IMR-90 (cell line): ENCODE measurements at regions not wholly inside any gene's neighbourhood (a gene's known extent, or its start where the extent isn't known, plus 50 kb on each side); places are given as distances from the start of the nearest gene placed in this dataset.

Experiments used
- ATAC-seq: fragments of 200-7000 bp; cut with Tn5 transposase; 2 replicates; pipeline ENCODE4 v1.9.1; 2020; ENCODE audit warnings: low read depth, mild to moderate bottlenecking, moderate library complexity
- BruUV-seq: library from RNA; stranded (reverse); fragments of 400-500 nt; replicated peaks from 2 replicates; lab custom pipeline; 2021; lab: Mats Ljungman, UMichigan
- CTCF ChIA-PET: fragments of 300-600 bp; formaldehyde crosslinking; extraction: SDS; loops from one replicate; lab custom pipeline; 2021; ENCODE audit warnings: antibody characterized with exemption; lab: Yijun Ruan, JAX
- POLR2A ChIA-PET: fragments of 300-600 bp; sonication (Branson Sonifier 250); formaldehyde crosslinking; loops from one replicate; lab custom pipeline; 2022; ENCODE audit warnings: antibody characterized with exemption; ENCODE audit not compliant: unreplicated experiment; lab: Charles Lee
- DNase-seq: peaks from one replicate; pipeline ENCODE4 v3.0.0; 2013
- H2AFZ ChIP-seq: replicated peaks from 2 replicates; pipeline ENCODE3; 2013; ENCODE audit warnings: low read length, mild to moderate bottlenecking; ENCODE audit not compliant: poor library complexity
- H2AK5ac ChIP-seq: 2 replicates; pipeline ENCODE4 v1.6.1; 2013; ENCODE audit warnings: low read depth, low read length, inconsistent platforms
- H2AK9ac ChIP-seq: replicated peaks from 2 replicates; pipeline ENCODE3; 2013; ENCODE audit warnings: mild to moderate bottlenecking, low read depth, low read length, moderate library complexity; ENCODE audit not compliant: poor library complexity
- H2BK120ac ChIP-seq: 2 replicates; pipeline ENCODE4 v1.6.1; 2013; ENCODE audit warnings: low read depth, low read length, inconsistent platforms
- H2BK15ac ChIP-seq: 3 replicates; pipeline ENCODE4 v1.6.1; 2013; ENCODE audit warnings: low read depth, low read length, inconsistent platforms
- H2BK20ac ChIP-seq: 2 replicates; pipeline ENCODE4 v1.6.1; 2013; ENCODE audit warnings: low read depth, mild to moderate bottlenecking, inconsistent platforms, low read length, moderate library complexity
- H2BK5ac ChIP-seq: 2 replicates; pipeline ENCODE4 v1.6.1; 2013; ENCODE audit warnings: mild to moderate bottlenecking, low read depth, low read length, inconsistent platforms; ENCODE audit not compliant: poor library complexity, severe bottlenecking
- H3K14ac ChIP-seq: replicated peaks from 2 replicates; pipeline ENCODE4 v1.6.1; 2013; ENCODE audit warnings: low read depth, low read length, inconsistent platforms
- H3K18ac ChIP-seq: 2 replicates; pipeline ENCODE4 v1.6.1; 2013; ENCODE audit warnings: low read depth, low read length, control low read depth
- H3K23ac ChIP-seq: 2 replicates; pipeline ENCODE4 v1.6.1; 2013; ENCODE audit warnings: low read depth, low read length, inconsistent platforms
- H3K27ac ChIP-seq: 2 replicates; pipeline ENCODE4 v1.5.1; 2013; ENCODE audit warnings: mild to moderate bottlenecking, control low read depth, low read length; ENCODE audit not compliant: insufficient read depth
- H3K27me3 ChIP-seq: 2 replicates; pipeline ENCODE4 v1.6.1; 2013; ENCODE audit warnings: low read length; ENCODE audit not compliant: control insufficient read depth, insufficient read depth
- H3K36me3 ChIP-seq: 2 replicates; pipeline ENCODE4 v1.6.1; 2013; ENCODE audit warnings: low read length, mixed read lengths; ENCODE audit not compliant: control insufficient read depth, insufficient read depth
- H3K4ac ChIP-seq: 2 replicates; pipeline ENCODE4 v1.6.1; 2013; ENCODE audit warnings: low read depth, low read length, inconsistent platforms
- H3K4me1 ChIP-seq: 2 replicates; pipeline ENCODE4 v1.6.1; 2013; ENCODE audit warnings: low read length, mixed read lengths; ENCODE audit not compliant: control insufficient read depth, insufficient read depth
- H3K4me2 ChIP-seq: 2 replicates; pipeline ENCODE4 v1.6.1; 2013; ENCODE audit warnings: low read depth, mild to moderate bottlenecking, control low read depth, low read length, moderate library complexity
- H3K4me3 ChIP-seq: 2 replicates; pipeline ENCODE4 v1.5.1; 2013; ENCODE audit warnings: low read depth, mild to moderate bottlenecking, control low read depth, low read length, moderate library complexity; ENCODE audit not compliant: insufficient read depth
- H3K56ac ChIP-seq: 2 replicates; pipeline ENCODE4 v1.6.1; 2013; ENCODE audit warnings: low read length, inconsistent platforms; ENCODE audit not compliant: insufficient read depth; ENCODE audit errors: extremely low read depth
- H3K79me1 ChIP-seq, 2 experiments: 2 replicates each; pipeline ENCODE4 v1.6.1; 2013; ENCODE audit warnings: low read length in 2 of 2, inconsistent platforms in 1 of 2, low read depth in 1 of 2
- H3K9ac ChIP-seq: 2 replicates; pipeline ENCODE4 v1.6.1; 2013; ENCODE audit warnings: low read depth, low read length, control low read depth
- H3K9me1 ChIP-seq: 2 replicates; pipeline ENCODE4 v1.6.1; 2013; ENCODE audit warnings: low read length, inconsistent platforms; ENCODE audit not compliant: insufficient read depth
- H3K9me3 ChIP-seq: 2 replicates; pipeline ENCODE4 v1.6.1; 2013; ENCODE audit warnings: low read length; ENCODE audit not compliant: control insufficient read depth, insufficient read depth
- H4K20me1 ChIP-seq: 2 replicates; pipeline ENCODE4 v1.6.1; 2013; ENCODE audit warnings: low read length, inconsistent platforms; ENCODE audit not compliant: insufficient read depth
- H4K5ac ChIP-seq: 2 replicates; pipeline ENCODE4 v1.6.1; 2013; ENCODE audit warnings: mild to moderate bottlenecking, low read depth, low read length, control low read depth
- H4K8ac ChIP-seq, 2 experiments: 2 replicates each; pipeline ENCODE4 v1.6.1; 2013; ENCODE audit warnings: low read depth in 2 of 2, low read length in 2 of 2, control low read depth in 1 of 2, inconsistent platforms in 1 of 2
- H4K91ac ChIP-seq: 2 replicates; pipeline ENCODE4 v1.6.1; 2013; ENCODE audit warnings: low read depth, low read length, inconsistent platforms; ENCODE audit not compliant: insufficient read depth
- CEBPB ChIP-seq: IDR thresholded peaks from 2 replicates; pipeline ENCODE4 v1.6.1; 2012; ENCODE audit warnings: low read depth, low read length, improper control_type of control experiment
- RAD21 ChIP-seq: IDR thresholded peaks from 2 replicates; pipeline ENCODE4 v1.6.1; 2012; ENCODE audit warnings: low read length, improper control_type of control experiment
- WGBS, 2 experiments: methylation state at CpG; one replicate each; pipeline versions ENCODE4 v1.1.5 to v1.1.7; 2013; ENCODE audit warnings: missing lambda C conversion rate in 2 of 2; ENCODE audit not compliant: insufficient read length in 1 of 2; ENCODE audit errors: extremely low coverage in 2 of 2; 5-methylcytosine and 5-hydroxymethylcytosine counted together
- dilution Hi-C: fragments of 300-500 bp; cut with HindIII; formaldehyde crosslinking; loops from one replicate; pipeline ENCODE4 v1.14.3; 2018; ENCODE audit warnings: low sequenced_read_pairs; ENCODE audit not compliant: unreplicated experiment
- in situ Hi-C: fragments of 300-500 bp; cut with MboI; formaldehyde crosslinking; loops from 3 replicates; pipeline ENCODE4 v1.14.3; 2019; ENCODE audit warnings: low sequenced_read_pairs, inconsistent platforms, mixed read lengths
- intact Hi-C: fragments of 100-400 bp; cut with micrococcal nuclease; formaldehyde crosslinking; loops from 2 replicates; pipeline ENCODE4 v1.10.0; 2022

DNA sequence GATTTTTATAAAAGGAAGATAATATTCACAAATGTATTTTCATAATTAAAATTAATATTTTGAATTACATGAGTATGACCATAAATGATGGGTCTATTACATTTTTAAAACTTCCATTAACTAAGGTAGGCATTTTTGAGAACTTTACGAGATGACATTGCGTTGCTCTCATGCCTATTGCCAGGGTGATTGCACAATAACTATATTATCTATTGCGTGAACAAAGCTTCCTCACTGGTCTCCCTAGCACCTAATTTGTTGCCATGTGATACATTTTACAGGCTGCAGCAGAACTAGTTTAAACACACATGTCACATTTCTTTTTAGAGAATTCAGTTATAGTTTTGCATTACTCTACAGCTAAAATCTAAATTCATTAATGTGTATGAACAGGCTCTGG lies 289.7 kb upstream of the GRID2 start:
- ChIA-PET POLR2A (no interaction called here), CTCF (no interaction called here)
- H4K20me1 ChIP-seq = no peaks in the 10 kb centered on the region
- H3K79me1 ChIP-seq = no peaks in the 10 kb centered on the region
- no peak overlapping the region for H3K56ac ChIP-seq
- TF ChIP-seq CEBPB = peak; percentile 83
- TF ChIP-seq RAD21 = no peak
- no peak overlapping the region for H3K4ac ChIP-seq
- H4K8ac ChIP-seq = no peak overlapping the region
- H2BK20ac ChIP-seq = no peak overlapping the region
- H2AFZ ChIP-seq = no peak overlapping the region
- no peak overlapping the region for H3K23ac ChIP-seq
- H2AK5ac ChIP-seq = no peak overlapping the region
- in situ Hi-C loops = no loop called here
- no CpG with 5 or more reads among the region's 3 CpGs for WGBS, 2 experiments
- H2BK5ac ChIP-seq = no peak overlapping the region
- H3K9me3 ChIP-seq = no peaks in the 10 kb centered on the region
- H2BK120ac ChIP-seq = no peak overlapping the region
- H3K4me2 ChIP-seq = no peak overlapping the region
- H3K4me1 ChIP-seq = no peaks in the 10 kb centered on the region
- no peak overlapping the region for H4K91ac ChIP-seq
- H3K18ac ChIP-seq = no peak overlapping the region
- no peak overlapping the region for H2BK15ac ChIP-seq
- dilution Hi-C loops = no loop called here
- H4K5ac ChIP-seq = no peak overlapping the region
- intact Hi-C loops = no loop called here
- H3K4me3 ChIP-seq = no peak overlapping the region
- no peak overlapping the region for H2AK9ac ChIP-seq
- DNase-seq (no peak), ATAC-seq (no peak)
- BruUV-seq = no TSS peak
- no peaks in the 10 kb centered on the region for H3K27me3 ChIP-seq
- no peak overlapping the region for H3K27ac ChIP-seq
- H3K14ac ChIP-seq = no peak overlapping the region
- no peaks in the 10 kb centered on the region for H3K36me3 ChIP-seq
- H3K9me1 ChIP-seq = no peaks in the 10 kb centered on the region
- H3K9ac ChIP-seq = no peak overlapping the region
